ENCODE measurements at regions not wholly inside any gene's neighbourhood (a gene's known extent, or its start where the extent isn't known, plus 50 kb on each side); places are given as distances from the start of the nearest gene placed in this dataset.

- no peaks in the 10 kb centered on the region for H3K4me1 ChIP-seq (ENCODE audit: insufficient read depth, low read length, severe bottlenecking)
- H3F3A ChIP-seq (ENCODE audit: insufficient read depth, low read length): no peaks in the 10 kb centered on the region
- no peaks in the 10 kb centered on the region for H3K9me2 ChIP-seq (ENCODE audit: low read depth, low read length)
- H3K79me2 ChIP-seq (ENCODE audit: insufficient read depth, low read length): no peaks in the 10 kb centered on the region
- H3K9ac ChIP-seq (ENCODE audit: low read length): no peak overlapping the region
- no peak overlapping the region for H2AFZ ChIP-seq (ENCODE audit: low read length)
- no peak overlapping the region for H3K4me3 ChIP-seq (ENCODE audit: low read depth, low read length, poor library complexity, severe bottlenecking)
- H3K4me2 ChIP-seq (ENCODE audit: low read length): no peak overlapping the region
- no peak for TF ChIP-seq EZH2 (IDR thresholded peaks at IDR 0.05; ENCODE audit: borderline replicate concordance, low read length)
- TF ChIP-seq CTCF (IDR thresholded peaks at IDR 0.05; ENCODE audit: low read length): no peak
- no peaks in the 10 kb centered on the region for H4K20me1 ChIP-seq (ENCODE audit: insufficient read depth, low read length)
- H3K9me3 ChIP-seq (ENCODE audit: low read length): no peaks in the 10 kb centered on the region
- no peaks in the 10 kb centered on the region for H3K27me3 ChIP-seq (ENCODE audit: insufficient read depth, low read length)
- no peak overlapping the region for H3K27ac ChIP-seq (ENCODE audit: low read depth, low read length, poor library complexity, severe bottlenecking)
- no peaks in the 10 kb centered on the region for H3K36me3 ChIP-seq (ENCODE audit: insufficient read depth, low read length)
Measured at GRCh38 chr18:65955747-65956146, 204.9 kb downstream of the CDH7 start.

GRCh38 chr18:65954372-65954771, 203.6 kb downstream of the CDH7 start:
- H3K4me1 ChIP-seq (ENCODE audit: insufficient read depth, low read length, severe bottlenecking): no peaks in the 10 kb centered on the region
- TF ChIP-seq CTCF (IDR thresholded peaks at IDR 0.05; ENCODE audit: low read length) (no peak), EZH2 (IDR thresholded peaks at IDR 0.05; ENCODE audit: borderline replicate concordance, low read length) (no peak)
- H4K20me1 ChIP-seq (ENCODE audit: insufficient read depth, low read length): no peaks in the 10 kb centered on the region

GRCh38 chr18:65946777-65947176, 196.0 kb downstream of the CDH7 start:
- H4K20me1 ChIP-seq (ENCODE audit: insufficient read depth, low read length): no peaks in the 10 kb centered on the region
- H3K36me3 ChIP-seq (ENCODE audit: insufficient read depth, low read length): no peaks in the 10 kb centered on the region
- no peak overlapping the region for H3K9ac ChIP-seq (ENCODE audit: low read length)
- H3K4me2 ChIP-seq (ENCODE audit: low read length): no peak overlapping the region
- no peaks in the 10 kb centered on the region for H3K27me3 ChIP-seq (ENCODE audit: insufficient read depth, low read length)
- H3K79me2 ChIP-seq (ENCODE audit: insufficient read depth, low read length): no peaks in the 10 kb centered on the region
- H3K9me2 ChIP-seq (ENCODE audit: low read depth, low read length): no peaks in the 10 kb centered on the region
- H3K27ac ChIP-seq (ENCODE audit: low read depth, low read length, poor library complexity, severe bottlenecking): no peak overlapping the region
- no peaks in the 10 kb centered on the region for H3F3A ChIP-seq (ENCODE audit: insufficient read depth, low read length)
- H3K4me1 ChIP-seq (ENCODE audit: insufficient read depth, low read length, severe bottlenecking): no peaks in the 10 kb centered on the region
- TF ChIP-seq CTCF (IDR thresholded peaks at IDR 0.05; ENCODE audit: low read length): no peak
- no peak for TF ChIP-seq EZH2 (IDR thresholded peaks at IDR 0.05; ENCODE audit: borderline replicate concordance, low read length)
- H3K9me3 ChIP-seq (ENCODE audit: low read length): no peaks in the 10 kb centered on the region
- H2AFZ ChIP-seq (ENCODE audit: low read length): no peak overlapping the region
- H3K4me3 ChIP-seq (ENCODE audit: low read depth, low read length, poor library complexity, severe bottlenecking): no peak overlapping the region

More at GRCh38 chr18:65954372-65954771, 203.6 kb downstream of the CDH7 start:
- Histone ChIP-seq H3K36me3 (ENCODE audit: insufficient read depth, low read length) (no peaks in the 10 kb centered on the region), H3F3A (ENCODE audit: insufficient read depth, low read length) (no peaks in the 10 kb centered on the region), H3K4me3 (ENCODE audit: low read depth, low read length, poor library complexity, severe bottlenecking) (no peak overlapping the region), H3K9me3 (ENCODE audit: low read length) (no peaks in the 10 kb centered on the region), H3K27ac (ENCODE audit: low read depth, low read length, poor library complexity, severe bottlenecking) (no peak overlapping the region), H3K4me2 (ENCODE audit: low read length) (no peak overlapping the region), H3K9ac (ENCODE audit: low read length) (no peak overlapping the region), H3K79me2 (ENCODE audit: insufficient read depth, low read length) (no peaks in the 10 kb centered on the region), H2AFZ (ENCODE audit: low read length) (no peak overlapping the region), H3K9me2 (ENCODE audit: low read depth, low read length) (no peaks in the 10 kb centered on the region), H3K27me3 (ENCODE audit: insufficient read depth, low read length) (no peaks in the 10 kb centered on the region)

Data from OCI-LY1 (cell line).